ENCODE measurements at regions not wholly inside any gene's neighbourhood (a gene's known extent, or its start where the extent isn't known, plus 50 kb on each side); places are given as distances from the start of the nearest gene placed in this dataset.
"Not testable (repeated sequence)": the region's sequence is repeated elsewhere in the genome, so short reads cannot be mapped to it uniquely, and the experiment has no call there.

DNA sequence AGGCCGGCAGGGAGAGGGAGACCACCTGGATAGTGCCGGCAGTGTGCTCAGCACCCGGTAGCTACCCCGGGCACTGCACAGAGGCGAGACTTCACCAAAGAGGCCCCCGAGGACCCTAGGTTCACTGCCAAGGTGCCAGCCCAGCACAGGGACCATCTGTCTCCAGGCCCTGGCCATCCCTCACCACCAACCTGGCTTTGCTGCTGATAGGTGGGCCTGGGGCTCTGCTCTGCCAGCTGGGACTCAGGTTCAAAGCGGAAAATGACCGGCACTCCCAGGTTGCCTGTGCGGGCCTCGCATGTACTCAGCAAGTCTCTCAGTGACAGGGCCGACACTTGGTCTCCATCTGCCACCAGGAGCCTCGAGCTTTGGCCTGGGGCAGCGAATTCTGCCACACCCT, 812.2 kb downstream of the BRD1 start:
- DNase-seq (ENCODE audit: low read depth), result no peak

- no peak for DNase-seq (ENCODE audit: low read depth)
These were observed 813.2 kb downstream of the BRD1 start for GRCh38 chr22:49014227-49015201.

DNA sequence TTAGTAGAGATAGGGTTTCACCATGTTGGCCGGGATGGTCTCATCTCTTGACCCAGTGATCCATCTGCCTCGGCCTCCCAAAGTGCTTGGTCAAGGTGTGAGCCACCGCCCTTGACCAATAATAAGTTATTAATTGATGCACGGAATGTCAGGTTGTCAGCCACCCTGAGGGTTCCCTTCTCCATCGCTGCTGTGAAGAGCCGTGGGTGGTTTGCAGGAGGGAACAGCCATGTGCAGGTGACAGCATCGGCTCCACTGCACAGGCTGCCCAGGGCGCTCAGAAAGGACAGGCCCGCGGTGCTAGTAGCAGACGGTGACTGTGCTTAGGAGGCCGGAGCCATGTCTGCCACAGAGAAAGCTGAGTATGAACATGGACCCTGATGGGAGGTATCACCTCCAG, 814.0 kb downstream of the BRD1 start:
- DNase-seq (ENCODE audit: low read depth), result no peak

GRCh38 chr22:49012712-49013395, 814.8 kb downstream of the BRD1 start:
- DNase-seq (ENCODE audit: low read depth), result no peak

GRCh38 chr22:49011769-49012648, 815.7 kb downstream of the BRD1 start:
- DNase-seq (ENCODE audit: low read depth), result no peak

- no peak for DNase-seq (ENCODE audit: low read depth)
These were observed 816.3 kb downstream of the BRD1 start for GRCh38 chr22:49011379-49011768.

- DNase-seq (ENCODE audit: low read depth), result no peak
These were observed 816.8 kb downstream of the BRD1 start for GRCh38 chr22:49010901-49011300.

GRCh38 chr22:49010070-49010863, 817.4 kb downstream of the BRD1 start:
- DNase-seq (ENCODE audit: low read depth), result no peak

- no peak for DNase-seq (ENCODE audit: low read depth)
These were observed 818.2 kb downstream of the BRD1 start for GRCh38 chr22:49009359-49010063.

GRCh38 chr22:49008682-49009235, 818.9 kb downstream of the BRD1 start:
- DNase-seq (ENCODE audit: low read depth), result no peak

GRCh38 chr22:49007013-49007653, 820.5 kb downstream of the BRD1 start:
- DNase-seq (ENCODE audit: low read depth), result no peak

DNA sequence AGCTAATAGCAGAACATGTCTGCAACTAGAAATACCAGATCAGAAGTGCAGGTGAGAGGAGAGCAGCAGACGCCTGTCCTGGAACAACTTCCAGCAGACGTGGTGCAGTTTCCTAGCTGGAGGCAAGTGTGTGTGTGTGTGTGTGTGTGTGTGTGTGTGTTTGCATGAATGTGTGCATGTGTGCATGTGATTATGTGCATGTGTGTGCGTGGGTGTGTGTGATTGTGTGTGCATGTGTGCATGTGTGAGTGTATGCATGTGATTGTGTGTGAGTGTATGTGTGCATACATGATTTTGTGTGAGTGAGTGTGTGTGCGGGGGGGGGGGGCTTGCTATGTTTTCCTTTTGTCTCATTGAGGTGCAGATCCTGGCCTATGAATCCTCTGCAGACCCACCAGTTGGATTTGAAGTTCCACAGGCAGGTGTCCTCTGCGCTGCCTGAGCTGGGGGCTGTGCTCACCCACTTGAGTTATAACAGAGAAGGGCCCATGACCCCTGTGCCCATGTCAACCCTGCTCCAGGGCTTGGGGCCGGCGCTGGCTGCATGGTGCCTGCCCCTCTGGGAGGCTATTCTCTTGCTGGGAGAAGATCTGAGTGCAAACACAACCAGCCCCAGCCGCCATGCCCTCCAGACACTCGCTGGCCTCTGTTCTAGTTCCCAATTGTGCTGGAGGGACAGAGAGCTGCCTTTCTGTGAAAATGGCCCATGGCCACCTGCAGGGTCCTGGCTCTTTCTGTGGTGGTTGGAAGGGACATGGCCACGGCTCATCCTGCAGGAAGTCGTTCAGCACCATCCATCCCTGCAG, 821.3 kb downstream of the BRD1 start:
- DNase-seq (ENCODE audit: low read depth), result no peak

DNA sequence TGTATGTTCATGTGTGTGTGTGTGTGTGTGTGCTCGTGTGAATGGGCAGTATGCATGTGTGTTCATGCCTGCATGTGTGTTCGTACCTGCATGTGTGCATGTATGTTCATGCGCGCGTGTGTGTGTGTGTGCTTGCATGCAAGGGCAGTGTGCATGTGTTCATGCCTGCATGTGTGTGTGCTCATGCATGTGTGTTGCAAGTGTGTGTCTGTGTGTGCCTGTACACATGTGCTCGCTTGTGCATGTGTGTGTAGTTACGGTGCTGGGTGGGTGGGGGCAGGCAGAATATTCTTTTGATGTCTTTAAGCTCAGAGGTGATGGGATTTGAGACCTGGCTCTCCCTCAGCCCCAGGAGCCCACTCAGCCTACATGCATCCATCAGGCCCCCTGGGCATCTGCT, 822.1 kb downstream of the BRD1 start:
- DNase-seq (ENCODE audit: low read depth), result no peak

GRCh38 chr22:49004484-49005399, 822.9 kb downstream of the BRD1 start:
- no peak for DNase-seq (ENCODE audit: low read depth)

DNA sequence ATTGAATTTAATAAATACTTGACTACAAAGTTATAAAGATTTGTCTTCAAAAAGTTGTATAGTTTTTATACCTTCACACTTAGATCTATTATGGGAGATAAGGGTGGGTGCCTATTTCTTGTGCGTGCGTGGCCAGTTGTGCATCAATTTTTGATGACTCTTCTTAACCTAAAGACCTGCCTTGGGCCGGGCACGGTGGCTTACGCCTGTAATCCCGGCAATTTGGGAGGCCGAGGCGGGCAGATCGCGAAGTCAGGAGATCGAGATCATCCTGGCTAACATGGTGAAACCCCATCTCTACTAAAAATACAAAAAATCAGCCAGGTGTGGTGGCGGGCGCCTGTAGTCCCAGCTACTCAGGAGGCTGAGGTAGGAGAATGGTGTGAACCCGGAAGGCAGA, 830.1 kb downstream of the BRD1 start:
- not testable (repeated sequence) for DNase-seq (ENCODE audit: low read depth)

DNA sequence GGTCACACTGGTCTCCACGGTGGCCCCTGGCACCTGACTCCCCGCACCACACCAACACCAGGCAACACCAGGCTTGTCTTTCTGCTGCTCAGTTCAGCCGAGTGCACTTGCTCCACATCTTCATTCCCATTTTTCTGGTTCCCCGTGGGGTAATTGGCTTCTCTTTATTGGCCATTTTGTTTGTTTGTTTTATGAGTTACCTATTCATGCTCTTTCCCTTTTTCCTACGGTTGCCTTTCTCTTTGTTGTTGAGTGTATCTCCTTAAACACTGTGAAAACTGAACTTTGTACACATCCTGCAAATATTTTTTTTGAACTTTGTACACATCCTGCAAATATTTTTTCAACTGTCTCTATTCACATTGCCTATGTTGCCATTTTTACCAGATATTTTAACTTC, 834.0 kb downstream of the BRD1 start:
- no peak for DNase-seq (ENCODE audit: low read depth)

GRCh38 chr22:48984639-48985038, 843.0 kb downstream of the BRD1 start:
- DNase-seq (ENCODE audit: low read depth), result no peak

DNA sequence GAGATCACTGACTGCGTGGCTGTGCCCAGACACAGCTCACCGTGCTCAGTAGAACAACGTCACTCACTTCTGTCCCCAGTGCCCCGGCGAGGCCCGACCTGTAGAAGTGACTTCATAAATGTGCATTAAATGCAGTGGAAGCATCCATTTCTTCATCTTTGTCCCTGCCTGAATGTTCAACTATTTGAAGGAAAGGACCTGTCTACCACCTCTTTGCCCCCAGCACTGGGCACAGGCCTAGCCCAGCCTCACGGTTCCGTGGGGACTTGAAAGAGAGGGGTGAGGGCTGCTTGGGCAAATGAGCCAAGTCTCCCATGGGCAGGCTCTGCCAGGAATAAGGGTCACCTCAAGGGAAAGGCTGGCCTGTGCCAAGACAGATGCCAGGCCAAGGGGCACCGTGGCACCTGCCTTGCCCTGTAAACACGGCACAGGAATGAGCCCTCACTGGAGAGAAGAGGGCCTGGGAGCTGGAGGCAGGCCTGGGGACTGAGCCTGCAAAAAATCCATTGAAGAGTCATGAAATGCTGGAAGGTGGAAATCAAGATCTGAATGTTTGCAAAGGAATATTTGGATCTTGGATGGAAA, 845.3 kb downstream of the BRD1 start:
- DNase-seq (ENCODE audit: low read depth), result no peak
